Right forelimb (tissue), 1 donor: ENCODE measurements at regions not wholly inside any gene's neighbourhood (a gene's known extent, or its start where the extent isn't known, plus 50 kb on each side); places are given as distances from the start of the nearest gene placed in this dataset.
A peak's percentile ranks its signal among the peaks of the same experiment; 100 is the strongest.

Source experiments
- DNase-seq: peaks from one replicate; pipeline ENCODE4 v3.0.0-alpha.2; 2018

GRCh38 chr22:49452362-49452946 lies 375.2 kb downstream of the BRD1 start:
- no peak for DNase-seq

- DNase-seq, result no peak
Measured at GRCh38 chr22:49451070-49451840, 376.4 kb downstream of the BRD1 start.

- no peak for DNase-seq
Measured at GRCh38 chr22:49450498-49450897, 377.2 kb downstream of the BRD1 start.

- no peak for DNase-seq
Measured at GRCh38 chr22:49449811-49450446, 377.7 kb downstream of the BRD1 start.

GRCh38 chr22:49449377-49449776 lies 378.3 kb downstream of the BRD1 start:
- DNase-seq, result no peak

- no peak for DNase-seq
Measured at GRCh38 chr22:49448526-49448925, 379.1 kb downstream of the BRD1 start.

GRCh38 chr22:49447837-49448236 lies 379.8 kb downstream of the BRD1 start:
- DNase-seq, result no peak

- DNase-seq, result no peak
Measured at GRCh38 chr22:49446759-49447710, 380.6 kb downstream of the BRD1 start.

- DNase-seq, result peak; percentile 7
Measured at GRCh38 chr22:49446145-49446758, 381.4 kb downstream of the BRD1 start.

GRCh38 chr22:49444781-49445180 lies 382.9 kb downstream of the BRD1 start:
- no peak for DNase-seq

- DNase-seq, result no peak
Measured at GRCh38 chr22:49440931-49441330, 386.7 kb downstream of the BRD1 start.

- no peak for DNase-seq
Measured at GRCh38 chr22:49439373-49439772, 388.3 kb downstream of the BRD1 start.

GRCh38 chr22:49437956-49438355 lies 389.7 kb downstream of the BRD1 start:
- DNase-seq, result no peak

GRCh38 chr22:49437356-49437755 lies 390.3 kb downstream of the BRD1 start:
- no peak for DNase-seq

- DNase-seq, result no peak
Measured at GRCh38 chr22:49436056-49436455, 391.6 kb downstream of the BRD1 start.

GRCh38 chr22:49435596-49435995 lies 392.1 kb downstream of the BRD1 start:
- DNase-seq, result no peak

GRCh38 chr22:49433717-49434611 lies 393.7 kb downstream of the BRD1 start:
- no peak for DNase-seq

- no peak for DNase-seq
Measured at GRCh38 chr22:49432897-49433443, 394.7 kb downstream of the BRD1 start.

GRCh38 chr22:49432211-49432896 lies 395.3 kb downstream of the BRD1 start:
- no peak for DNase-seq

GRCh38 chr22:49431551-49431950 lies 396.1 kb downstream of the BRD1 start:
- no peak for DNase-seq

- no peak for DNase-seq
Measured at GRCh38 chr22:49429066-49429465, 398.6 kb downstream of the BRD1 start.
